A549 (cell line): ENCODE measurements at regions not wholly inside any gene's neighbourhood (a gene's known extent, or its start where the extent isn't known, plus 50 kb on each side); places are given as distances from the start of the nearest gene placed in this dataset.
"Not testable (repeated sequence)": the region's sequence is repeated elsewhere in the genome, so short reads cannot be mapped to it uniquely, and the experiment has no call there.

Experiments
- ATAC-seq, 2 experiments: fragments of 200-7000 bp in 1 of 2; fragments of >200 bp in 1 of 2; cut with Nextera tagmentation in 1 of 2; cut with Tn5 transposase in 1 of 2; 3 replicates each; pipeline versions ENCODE4 v1.8.0 to v1.9.1; 2018 to 2020; ENCODE audit warnings: mild to moderate bottlenecking in 1 of 2, moderate library complexity in 1 of 2
- CTCF ChIA-PET: fragments of 300-600 bp; sonication (Branson Sonifier 250); formaldehyde crosslinking; extraction: SDS; loops from one replicate; lab custom pipeline; 2021; ENCODE audit warnings: antibody characterized with exemption, inconsistent platforms; lab: Yijun Ruan, JAX
- POLR2A ChIA-PET: fragments of 350-600 bp; formaldehyde crosslinking; extraction: SDS; loops from one replicate; lab custom pipeline; 2021; ENCODE audit warnings: antibody characterized with exemption, inconsistent platforms; lab: Yijun Ruan, JAX
- DNase-seq, 2 experiments: peaks; one replicate each; pipeline versions ENCODE4 v3.0.0 to v3.0.0-alpha.2; 2011 to 2016; ENCODE audit warnings: low read depth in 1 of 2, low spot score in 1 of 2
- FAIRE-seq: peaks from 2 replicates; lab custom pipeline; 2011; peaks lifted over from hg19 to GRCh38; lab: Jason Lieb, UNC
- H3K27ac ChIP-seq, 2 experiments: fragments of >200 bp; sonication (Bioruptor Twin); formaldehyde crosslinking; 3 replicates each; pipeline ENCODE4 v1.5.1; 2016 to 2017
- H3K4me1 ChIP-seq: fragments of >200 bp; sonication (Bioruptor Twin); formaldehyde crosslinking; 3 replicates; pipeline ENCODE4 v1.6.1; 2016
- H3K4me2 ChIP-seq: fragments of >200 bp; sonication (Bioruptor Twin); formaldehyde crosslinking; 3 replicates; pipeline ENCODE4 v1.6.1; 2016
- H3K4me3 ChIP-seq: fragments of >200 bp; sonication (Bioruptor Twin); formaldehyde crosslinking; 3 replicates; pipeline ENCODE4 v1.5.1; 2016
- H3K9me3 ChIP-seq: fragments of >200 bp; sonication (Bioruptor Twin); formaldehyde crosslinking; 3 replicates; pipeline ENCODE4 v1.6.1; 2016
- CHD2 ChIP-seq: fragments of 150-350 bp; IDR thresholded peaks from 2 replicates; pipeline ENCODE4 v1.6.1; 2014; ENCODE audit warnings: low read length; ENCODE audit not compliant: partially characterized antibody
- EHMT2 ChIP-seq: fragments of 200-600 bp; sonication (generic); IDR thresholded peaks from 2 replicates; pipeline ENCODE4 v1.6.1; 2016; ENCODE audit warnings: antibody characterized with exemption, low read depth, mild to moderate bottlenecking, moderate library complexity
- ESRRA ChIP-seq: fragments of 150-350 bp; IDR thresholded peaks from 2 replicates; pipeline ENCODE4 v1.6.1; 2014; ENCODE audit warnings: mild to moderate bottlenecking, low read length, borderline replicate concordance
- FOSB ChIP-seq: fragments of 250-450 bp; sonication (Bioruptor Pico); IDR thresholded peaks from 2 replicates; pipeline ENCODE4 v1.5.0; 2020; ENCODE audit warnings: mild to moderate bottlenecking, moderate library complexity
- HEYL ChIP-seq: fragments of 250-450 bp; sonication (Bioruptor Pico); IDR thresholded peaks from 2 replicates; pipeline ENCODE4 v1.8.0; 2021; ENCODE audit warnings: mild to moderate bottlenecking, moderate library complexity
- HOXA7 ChIP-seq: fragments of 250-450 bp; sonication (Bioruptor Pico); IDR thresholded peaks from 2 replicates; pipeline ENCODE4 v1.5.0; 2020; ENCODE audit warnings: mild to moderate bottlenecking, moderate library complexity
- JUN ChIP-seq, 2 experiments: fragments of >200 bp; sonication (Bioruptor Twin); formaldehyde crosslinking; IDR thresholded peaks; 2 replicates in 1 of 2; 3 replicates in 1 of 2; pipeline ENCODE4 v1.6.1; 2016 to 2017
- NFE2L2 ChIP-seq: fragments of 150-350 bp; conservative IDR thresholded peaks from 2 replicates; pipeline ENCODE4 v1.6.1; 2014; ENCODE audit warnings: low read length
- RAD21 ChIP-seq, 2 experiments: fragments of >200 bp in 1 of 2; sonication (Bioruptor Twin) in 1 of 2; formaldehyde crosslinking in 1 of 2; IDR thresholded peaks in 1 of 2; conservative IDR thresholded peaks in 1 of 2; 2 replicates in 1 of 2; 3 replicates in 1 of 2; pipeline ENCODE4 v1.6.1; 2012 to 2018; ENCODE audit warnings: inconsistent platforms in 1 of 2
- RARB ChIP-seq: fragments of 250-450 bp; sonication (Bioruptor Pico); IDR thresholded peaks from 2 replicates; pipeline ENCODE4 v1.8.0; 2021; ENCODE audit warnings: mild to moderate bottlenecking, moderate library complexity
- TFCP2L1 ChIP-seq: fragments of 250-450 bp; sonication (Bioruptor Pico); IDR thresholded peaks from 2 replicates; pipeline ENCODE4 v1.5.0; 2021; ENCODE audit warnings: mild to moderate bottlenecking
- TP53 ChIP-seq: fragments of 250-450 bp; sonication (Bioruptor Pico); IDR thresholded peaks from 2 replicates; pipeline ENCODE4 v1.5.0; 2021; ENCODE audit warnings: mild to moderate bottlenecking, moderate library complexity
- ZNF302 ChIP-seq: fragments of 250-450 bp; sonication (Bioruptor Pico); IDR thresholded peaks from 2 replicates; pipeline ENCODE4 v1.9.0; 2021; ENCODE audit warnings: inconsistent platforms, mild to moderate bottlenecking, moderate library complexity
- WGBS: methylation state at CpG from one replicate; pipeline ENCODE4 v1.1.6; 2017; ENCODE audit errors: missing lambda C conversion rate; 5-methylcytosine and 5-hydroxymethylcytosine counted together
- TF ChIP-seq, protein P1 (sequence below): IDR thresholded peaks from 2 replicates; pipeline ENCODE4 v1.6.1; 2012
- TF ChIP-seq, protein P2 (sequence below): fragments of >200 bp; sonication (Bioruptor Twin); formaldehyde crosslinking; IDR thresholded peaks from 3 replicates; pipeline ENCODE4 v1.6.1; 2016
- TF ChIP-seq, protein P3 (sequence below): fragments of >200 bp; sonication (Bioruptor Twin); formaldehyde crosslinking; IDR thresholded peaks from 2 replicates; pipeline ENCODE4 v1.6.1; 2016
- TF ChIP-seq, protein P4 (sequence below): fragments of 450-650 bp; IDR thresholded peaks from 2 replicates; pipeline ENCODE4 v1.6.1; 2014; ENCODE audit warnings: antibody characterized with exemption

DNA sequence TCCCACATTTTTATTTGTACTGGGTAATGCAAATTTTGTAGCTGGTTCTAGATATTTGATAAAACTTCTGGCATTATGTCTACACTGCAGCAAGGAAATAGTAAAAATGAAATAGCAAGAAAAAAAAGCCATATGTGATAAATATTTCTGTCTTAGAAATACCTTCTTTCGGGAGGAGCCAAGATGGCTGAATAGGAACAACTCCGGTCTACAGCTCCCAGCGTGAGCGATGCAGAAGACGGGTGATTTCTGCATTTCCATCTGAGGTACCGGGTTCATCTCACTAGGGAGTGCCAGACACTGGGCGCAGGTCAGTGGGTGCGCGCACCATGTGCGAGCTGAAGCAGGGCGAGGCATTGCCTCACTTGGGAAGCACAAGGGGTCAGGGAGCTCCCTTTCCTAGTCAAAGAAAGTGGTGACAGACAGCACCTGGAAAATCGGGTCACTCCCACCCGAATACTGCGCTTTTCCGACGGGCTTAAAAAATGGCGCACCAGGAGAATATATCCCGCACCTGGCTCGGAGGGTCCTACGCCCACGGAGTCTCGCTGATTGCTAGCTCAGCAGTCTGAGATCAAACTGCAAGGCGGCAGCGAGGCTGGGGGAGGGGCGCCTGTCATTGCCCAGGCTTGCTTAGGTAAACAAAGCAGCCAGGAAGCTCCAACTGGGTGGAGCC, 461.4 kb downstream of the ZWINT start:
- H3K4me2 ChIP-seq, H3K9me3 ChIP-seq, FAIRE-seq, ATAC-seq, DNase-seq, H3K27ac ChIP-seq, H3K4me3 ChIP-seq, CTCF ChIA-PET, POLR2A ChIA-PET, H3K4me1 ChIP-seq: not testable (repeated sequence)
- WGBS, result 59% methylated on average over 23 of the region's 25 CpGs

DNA sequence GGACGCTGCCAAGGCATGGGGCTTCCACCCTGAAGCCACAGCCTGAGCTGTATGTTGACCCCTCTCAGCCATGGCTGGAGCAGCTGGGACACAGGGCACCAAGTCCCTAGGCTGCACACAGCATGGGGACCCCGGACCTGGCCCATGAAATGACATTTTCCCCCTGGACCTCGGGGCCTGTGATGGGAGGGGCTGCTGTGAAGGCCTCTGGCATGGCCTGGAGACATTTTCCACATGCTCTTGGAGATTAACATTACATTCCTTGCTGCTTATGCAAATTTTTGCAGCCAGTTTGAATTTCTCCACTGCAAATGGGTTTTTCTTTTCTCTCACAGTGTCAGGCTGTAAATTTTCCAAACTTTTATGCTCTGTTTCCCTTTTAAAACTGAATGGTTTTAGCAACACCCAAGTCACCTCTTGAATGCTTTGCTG, 463.6 kb downstream of the ZWINT start:
- no peaks in the 10 kb centered on the region for H3K9me3 ChIP-seq
- TF ChIP-seq JUN (IDR thresholded peaks at IDR 0.05), result no peak
- TF ChIP-seq, protein P1, sequence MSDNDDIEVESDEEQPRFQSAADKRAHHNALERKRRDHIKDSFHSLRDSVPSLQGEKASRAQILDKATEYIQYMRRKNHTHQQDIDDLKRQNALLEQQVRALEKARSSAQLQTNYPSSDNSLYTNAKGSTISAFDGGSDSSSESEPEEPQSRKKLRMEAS, result no peak
- TF ChIP-seq TP53 (CRISPR knock-in tag), result no peak
- no peak for TF ChIP-seq ZNF302 (CRISPR knock-in tag)
- TF ChIP-seq, protein P2, sequence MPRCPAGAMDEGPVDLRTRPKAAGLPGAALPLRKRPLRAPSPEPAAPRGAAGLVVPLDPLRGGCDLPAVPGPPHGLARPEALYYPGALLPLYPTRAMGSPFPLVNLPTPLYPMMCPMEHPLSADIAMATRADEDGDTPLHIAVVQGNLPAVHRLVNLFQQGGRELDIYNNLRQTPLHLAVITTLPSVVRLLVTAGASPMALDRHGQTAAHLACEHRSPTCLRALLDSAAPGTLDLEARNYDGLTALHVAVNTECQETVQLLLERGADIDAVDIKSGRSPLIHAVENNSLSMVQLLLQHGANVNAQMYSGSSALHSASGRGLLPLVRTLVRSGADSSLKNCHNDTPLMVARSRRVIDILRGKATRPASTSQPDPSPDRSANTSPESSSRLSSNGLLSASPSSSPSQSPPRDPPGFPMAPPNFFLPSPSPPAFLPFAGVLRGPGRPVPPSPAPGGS, result no peak
- no peak for TF ChIP-seq ESRRA
- TF ChIP-seq HEYL (CRISPR knock-in tag), result no peak
- TF ChIP-seq NFE2L2, result no peak
- TF ChIP-seq, all 56 proteins: peak for 0
- ATAC-seq, result no peak
- Histone ChIP-seq H3K27ac (no peak overlapping the region), H3K4me3 (no peak overlapping the region), H3K4me2 (no peak overlapping the region), H3K4me1 (no peaks in the 10 kb centered on the region)
- CTCF ChIA-PET, result no interaction called here
- no peak for DNase-seq
- WGBS, result 20% methylated on average over 3 of the region's 3 CpGs
- POLR2A ChIA-PET, result no interaction called here
- no peak for FAIRE-seq

DNA sequence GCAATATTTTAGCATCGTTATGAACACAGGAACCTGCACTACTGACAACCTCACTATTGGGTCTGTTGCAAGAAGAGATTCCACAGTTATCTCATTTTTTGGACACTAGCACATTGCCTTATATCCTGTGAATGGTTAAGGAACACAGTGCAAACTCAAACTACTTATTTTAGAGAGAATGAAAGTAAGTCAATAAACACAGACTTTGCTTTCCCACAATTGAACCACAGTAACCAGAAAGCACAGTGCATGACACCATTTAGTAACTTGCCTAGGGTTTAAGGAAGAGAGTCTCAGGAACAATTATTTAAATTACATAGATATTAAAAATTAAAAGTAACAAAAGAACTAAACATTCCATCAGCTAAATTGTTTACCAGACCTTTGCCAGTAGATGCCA, 468.8 kb downstream of the ZWINT start:
- no peak overlapping the region for H3K4me3 ChIP-seq
- ATAC-seq (no peak), FAIRE-seq (no peak), DNase-seq (no peak)
- ChIA-PET POLR2A (no interaction called here), CTCF (no interaction called here)
- no peak for TF ChIP-seq HEYL (CRISPR knock-in tag)
- TF ChIP-seq RAD21 (conservative IDR thresholded peaks at IDR 0.05 in 1 of 2, IDR thresholded peaks at IDR 0.05 in 1 of 2), result no peak
- TF ChIP-seq, protein P3, sequence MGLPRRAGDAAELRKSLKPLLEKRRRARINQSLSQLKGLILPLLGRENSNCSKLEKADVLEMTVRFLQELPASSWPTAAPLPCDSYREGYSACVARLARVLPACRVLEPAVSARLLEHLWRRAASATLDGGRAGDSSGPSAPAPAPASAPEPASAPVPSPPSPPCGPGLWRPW, result no peak
- TF ChIP-seq EHMT2, result no peak
- TF ChIP-seq TFCP2L1 (CRISPR knock-in tag), result no peak
- TF ChIP-seq, protein P2, result no peak
- TF ChIP-seq CHD2, result no peak
- TF ChIP-seq HOXA7, result no peak
- no peak for TF ChIP-seq RARB
- TF ChIP-seq, protein P4, sequence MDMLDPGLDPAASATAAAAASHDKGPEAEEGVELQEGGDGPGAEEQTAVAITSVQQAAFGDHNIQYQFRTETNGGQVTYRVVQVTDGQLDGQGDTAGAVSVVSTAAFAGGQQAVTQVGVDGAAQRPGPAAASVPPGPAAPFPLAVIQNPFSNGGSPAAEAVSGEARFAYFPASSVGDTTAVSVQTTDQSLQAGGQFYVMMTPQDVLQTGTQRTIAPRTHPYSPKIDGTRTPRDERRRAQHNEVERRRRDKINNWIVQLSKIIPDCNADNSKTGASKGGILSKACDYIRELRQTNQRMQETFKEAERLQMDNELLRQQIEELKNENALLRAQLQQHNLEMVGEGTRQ, result no peak
- no peak for TF ChIP-seq FOSB (CRISPR knock-in tag)
- no peak for TF ChIP-seq ESRRA
- no peaks in the 10 kb centered on the region for H3K4me1 ChIP-seq
- H3K27ac ChIP-seq, result no peak overlapping the region
- WGBS, result 0% methylated on average over 1 of the region's 1 CpG
- no peaks in the 10 kb centered on the region for H3K9me3 ChIP-seq
- H3K4me2 ChIP-seq, result no peak overlapping the region
